H1 (cell line): ENCODE measurements at regions not wholly inside any gene's neighbourhood (a gene's known extent, or its start where the extent isn't known, plus 50 kb on each side); places are given as distances from the start of the nearest gene placed in this dataset.

Experiments used
- CTCF ChIA-PET: fragments of 300-600 bp; sonication (Branson Sonifier 250); formaldehyde crosslinking; loops from one replicate; lab custom pipeline; 2021; ENCODE audit not compliant: partially characterized antibody; lab: Charles Lee
- POLR2A ChIA-PET: fragments of 300-600 bp; sonication (Branson Sonifier 250); formaldehyde crosslinking; loops from one replicate; lab custom pipeline; 2021; ENCODE audit warnings: inconsistent platforms; ENCODE audit not compliant: partially characterized antibody; lab: Charles Lee
- DNase-seq, 2 experiments: peaks; one replicate each; pipeline versions ENCODE4 v3.0.0 to v3.0.0-alpha.2; 2010 to 2022; ENCODE audit warnings: low spot score in 2 of 2, low read depth in 1 of 2, mixed read lengths in 1 of 2
- FAIRE-seq: peaks from 2 replicates; lab custom pipeline; 2011; peaks lifted over from hg19 to GRCh38; lab: Jason Lieb, UNC
- H2AFZ ChIP-seq: 2 replicates; pipeline ENCODE4 v1.8.1; 2012; ENCODE audit warnings: low read length, inconsistent platforms
- H2AK5ac ChIP-seq: 2 replicates; pipeline ENCODE4 v1.6.1; 2013; ENCODE audit warnings: low read depth, low read length
- H2BK120ac ChIP-seq: replicated peaks from 2 replicates; pipeline ENCODE3; 2013; ENCODE audit warnings: low read depth, low read length, inconsistent platforms
- H2BK12ac ChIP-seq: 2 replicates; pipeline ENCODE4 v1.6.1; 2013; ENCODE audit warnings: low read depth, low read length
- H2BK15ac ChIP-seq: 2 replicates; pipeline ENCODE4 v1.6.1; 2013; ENCODE audit warnings: low read length
- H2BK20ac ChIP-seq: 2 replicates; pipeline ENCODE4 v1.6.1; 2013; ENCODE audit warnings: low read length
- H2BK5ac ChIP-seq: 2 replicates; pipeline ENCODE4 v1.6.1; 2013; ENCODE audit warnings: low read depth, low read length
- H3K14ac ChIP-seq: 2 replicates; pipeline ENCODE4 v1.6.1; 2013; ENCODE audit warnings: inconsistent platforms; ENCODE audit not compliant: insufficient read length
- H3K18ac ChIP-seq: 2 replicates; pipeline ENCODE4 v1.6.1; 2013; ENCODE audit warnings: low read length; ENCODE audit errors: extremely low read depth
- H3K23ac ChIP-seq: 2 replicates; pipeline ENCODE4 v1.6.1; 2013; ENCODE audit warnings: inconsistent platforms; ENCODE audit not compliant: insufficient read length
- H3K23me2 ChIP-seq: 2 replicates; pipeline ENCODE4 v1.6.1; 2013; ENCODE audit warnings: low read depth, low read length
- H3K27ac ChIP-seq: 2 replicates; pipeline ENCODE4 v1.6.1; 2011; ENCODE audit warnings: low read depth, low read length, inconsistent platforms
- H3K27me3 ChIP-seq, 4 experiments: replicated peaks in 1 of 4; 1 replicate in 1 of 4; 2 replicates in 3 of 4; pipeline versions ENCODE4 v1.6.1 to v1.8.1; 2011 to 2013; ENCODE audit warnings: low read length in 3 of 4, mild to moderate bottlenecking in 3 of 4, inconsistent platforms in 2 of 4, mixed read lengths in 2 of 4, moderate library complexity in 1 of 4; ENCODE audit not compliant: control insufficient read depth in 3 of 4, insufficient read depth in 3 of 4; ENCODE audit errors: extremely low read depth in 1 of 4
- H3K36me3 ChIP-seq, 4 experiments: 2 replicates each; pipeline versions ENCODE4 v1.6.1 to v1.8.1; 2011 to 2013; ENCODE audit warnings: mild to moderate bottlenecking in 4 of 4, low read length in 3 of 4, moderate library complexity in 2 of 4, control low read depth in 1 of 4, inconsistent platforms in 1 of 4; ENCODE audit not compliant: insufficient read depth in 4 of 4, control insufficient read depth in 2 of 4
- H3K4ac ChIP-seq: replicated peaks from 2 replicates; pipeline ENCODE3; 2013; ENCODE audit warnings: low read length, low read depth, mixed read lengths, inconsistent platforms; ENCODE audit not compliant: insufficient read length
- H3K4me1 ChIP-seq, 4 experiments: replicated peaks in 1 of 4; 1 replicate in 1 of 4; 2 replicates in 3 of 4; pipeline versions ENCODE4 v1.6.1 to v1.8.1; 2011 to 2013; ENCODE audit warnings: low read length in 3 of 4, inconsistent platforms in 2 of 4, mixed read lengths in 1 of 4; ENCODE audit not compliant: insufficient read depth in 4 of 4, control insufficient read depth in 3 of 4
- H3K4me2 ChIP-seq, 2 experiments: 2 replicates each; pipeline versions ENCODE4 v1.6.1 to v1.8.1; 2011 to 2013; ENCODE audit warnings: low read depth in 2 of 2, low read length in 2 of 2, control low read depth in 1 of 2, inconsistent platforms in 1 of 2, mild to moderate bottlenecking in 1 of 2; ENCODE audit not compliant: insufficient read depth in 1 of 2
- H3K4me3 ChIP-seq, 4 experiments: fragments of 200-600, 300-600 bp in 1 of 4; sonication (generic), shearing (Covaris generic), sonication (Bioruptor Twin) in 1 of 4; 2 replicates each; pipeline versions ENCODE4 v1.5.1 to v1.8.1; 2011 to 2016; ENCODE audit warnings: low read length in 4 of 4, low read depth in 3 of 4, control low read depth in 2 of 4, inconsistent platforms in 2 of 4, mild to moderate bottlenecking in 2 of 4, mixed read lengths in 1 of 4, moderate library complexity in 1 of 4; ENCODE audit not compliant: insufficient read depth in 2 of 4; ENCODE audit errors: extremely low read depth in 1 of 4
- H3K56ac ChIP-seq: replicated peaks from 2 replicates; pipeline ENCODE3; 2013; ENCODE audit warnings: low read depth, mild to moderate bottlenecking, mixed read lengths, low read length, inconsistent platforms; ENCODE audit not compliant: insufficient read length
- H3K79me1 ChIP-seq: 2 replicates; pipeline ENCODE4 v1.6.1; 2013; ENCODE audit warnings: low read depth, low read length, control low read depth
- H3K79me2 ChIP-seq, 2 experiments: 2 replicates each; pipeline versions ENCODE4 v1.6.1 to v1.8.1; 2012 to 2013; ENCODE audit warnings: low read length in 2 of 2, mild to moderate bottlenecking in 2 of 2, inconsistent platforms in 1 of 2; ENCODE audit not compliant: insufficient read depth in 2 of 2, control insufficient read depth in 1 of 2
- H3K9ac ChIP-seq, 4 experiments: replicated peaks in 1 of 4; 1 replicate in 1 of 4; 2 replicates in 3 of 4; pipeline versions ENCODE4 v1.6.1 to v1.8.1; 2011 to 2013; ENCODE audit warnings: low read depth in 3 of 4, low read length in 3 of 4, control low read depth in 2 of 4, mild to moderate bottlenecking in 2 of 4, moderate library complexity in 2 of 4, inconsistent platforms in 1 of 4; ENCODE audit errors: extremely low read depth in 1 of 4
- H3K9me3 ChIP-seq, 2 experiments: 2 replicates each; pipeline versions ENCODE4 v1.6.1 to v1.8.1; 2012 to 2013; ENCODE audit warnings: mild to moderate bottlenecking in 2 of 2, moderate library complexity in 2 of 2, control low read depth in 1 of 2, inconsistent platforms in 1 of 2, low read depth in 1 of 2, low read length in 1 of 2, mixed read lengths in 1 of 2; ENCODE audit not compliant: insufficient read depth in 2 of 2
- H4K20me1 ChIP-seq, 2 experiments: replicated peaks in 1 of 2; 2 replicates each; pipeline versions ENCODE3 to v1.8.1; 2011 to 2013; ENCODE audit warnings: inconsistent platforms in 2 of 2, low read length in 2 of 2, mild to moderate bottlenecking in 1 of 2; ENCODE audit not compliant: insufficient read depth in 2 of 2, control insufficient read depth in 1 of 2
- H4K5ac ChIP-seq: 2 replicates; pipeline ENCODE4 v1.6.1; 2013; ENCODE audit warnings: low read length, low read depth, mixed read lengths, inconsistent platforms; ENCODE audit not compliant: insufficient read length
- H4K8ac ChIP-seq: 2 replicates; pipeline ENCODE4 v1.8.0; 2013; ENCODE audit warnings: mild to moderate bottlenecking, moderate library complexity, low read length, inconsistent platforms; ENCODE audit not compliant: insufficient read depth; ENCODE audit errors: extremely low read depth
- H4K91ac ChIP-seq: replicated peaks from 2 replicates; pipeline ENCODE3; 2013; ENCODE audit warnings: low read length, mixed read lengths, inconsistent platforms; ENCODE audit not compliant: insufficient read length
- BACH1 ChIP-seq: IDR thresholded peaks from 2 replicates; pipeline ENCODE4 v1.6.1; 2012; ENCODE audit warnings: low read length, improper control_type of control experiment
- CHD1 ChIP-seq: IDR thresholded peaks from 2 replicates; pipeline ENCODE4 v1.6.1; 2012; ENCODE audit warnings: low read depth, low read length, improper control_type of control experiment
- EGR1 ChIP-seq: IDR thresholded peaks from 2 replicates; pipeline ENCODE4 v1.6.1; 2011; ENCODE audit warnings: low read depth, low read length, borderline replicate concordance
- FOSL1 ChIP-seq: IDR thresholded peaks from 2 replicates; pipeline ENCODE4 v1.6.1; 2011; ENCODE audit warnings: mild to moderate bottlenecking, low read depth, low read length, moderate library complexity; ENCODE audit not compliant: insufficient read depth
- GABPA ChIP-seq: IDR thresholded peaks from 2 replicates; pipeline ENCODE4 v1.6.1; 2011; ENCODE audit warnings: mild to moderate bottlenecking, low read length, moderate library complexity, borderline replicate concordance; ENCODE audit not compliant: insufficient read depth
- HDAC6 ChIP-seq: IDR thresholded peaks from one replicate; pipeline ENCODE4 v1.7.1; 2012; ENCODE audit warnings: low read depth, mild to moderate bottlenecking, inconsistent platforms, low read length, moderate library complexity
- KDM1A ChIP-seq: fragments of 200-600, 300-600 bp; sonication (generic); IDR thresholded peaks from 2 replicates; pipeline ENCODE4 v1.7.1; 2016; ENCODE audit warnings: mild to moderate bottlenecking, low read length, borderline replicate concordance
- KDM4A ChIP-seq: IDR thresholded peaks from one replicate; pipeline ENCODE4 v1.7.1; 2012; ENCODE audit warnings: low read depth, mild to moderate bottlenecking, moderate library complexity, low read length, inconsistent platforms; ENCODE audit not compliant: severe bottlenecking
- RBBP5 ChIP-seq: IDR thresholded peaks from 2 replicates; pipeline ENCODE4 v1.7.1; 2012; ENCODE audit warnings: low read depth, mild to moderate bottlenecking, inconsistent platforms, low read length, moderate library complexity, borderline replicate concordance
- RNF2 ChIP-seq: fragments of 200-900, 300-1000 bp; sonication (generic); IDR thresholded peaks from 2 replicates; pipeline ENCODE4 v1.7.1; 2016; ENCODE audit warnings: borderline replicate concordance, low read depth, mild to moderate bottlenecking, antibody characterized with exemption, low read length; ENCODE audit not compliant: poor library complexity, severe bottlenecking; ENCODE audit errors: missing control alignments
- RXRA ChIP-seq: IDR thresholded peaks from 2 replicates; pipeline ENCODE4 v1.6.1; 2011; ENCODE audit warnings: low read depth, mild to moderate bottlenecking, low read length, moderate library complexity; ENCODE audit not compliant: insufficient read depth
- SAP30 ChIP-seq: fragments of 300-600 bp; sonication (generic); IDR thresholded peaks from 2 replicates; pipeline ENCODE4 v1.7.1; 2012; ENCODE audit warnings: low read length, moderate library complexity, mild to moderate bottlenecking, inconsistent platforms; ENCODE audit not compliant: insufficient read depth, insufficient replicate concordance
- SP4 ChIP-seq: IDR thresholded peaks from 2 replicates; pipeline ENCODE4 v1.6.1; 2012; ENCODE audit warnings: low read length, inconsistent platforms
- TAF7 ChIP-seq: optimal IDR thresholded peaks from 2 replicates; pipeline ENCODE3; 2011; ENCODE audit warnings: low read depth, mild to moderate bottlenecking, inconsistent platforms, low read length, moderate library complexity, borderline replicate concordance
- WGBS, 2 experiments: shearing (Covaris generic) in 1 of 2; methylation state at CpG; one replicate each; pipeline versions ENCODE4 v1.1.6 to v1.1.7; 2013 to 2015; ENCODE audit warnings: low lambda C conversion rate in 2 of 2, mixed read lengths in 2 of 2, inconsistent platforms in 1 of 2, low coverage in 1 of 2, missing lambda C conversion rate in 1 of 2; ENCODE audit not compliant: insufficient replicate concordance in 2 of 2, insufficient coverage in 1 of 2, insufficient read length in 1 of 2; ENCODE audit errors: extremely low coverage in 1 of 2, missing lambda C conversion rate in 1 of 2; 5-methylcytosine and 5-hydroxymethylcytosine counted together
- TF ChIP-seq, protein P1 (sequence below): IDR thresholded peaks from 2 replicates; pipeline ENCODE4 v1.6.1; 2012; ENCODE audit warnings: inconsistent platforms

DNA sequence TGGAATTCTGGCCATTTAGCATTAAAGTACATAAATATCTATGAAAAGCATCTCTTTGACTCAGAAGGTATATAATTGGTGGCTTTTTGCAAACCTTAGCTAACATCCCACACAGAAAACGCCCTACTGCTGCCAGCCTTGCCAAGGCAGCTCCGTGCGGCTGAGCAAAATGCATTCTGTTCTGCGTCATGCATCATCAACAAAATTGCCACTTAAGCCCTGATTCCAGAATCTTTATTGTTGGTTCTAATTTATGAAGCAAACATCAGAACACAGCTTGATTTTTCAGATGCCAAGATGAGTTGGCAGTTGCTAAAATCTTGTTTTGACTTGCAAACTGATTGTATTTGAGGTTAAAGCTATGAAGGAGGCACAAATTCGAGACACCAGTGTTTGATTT, 314.9 kb upstream of the DEPDC1 start:
- ChIA-PET POLR2A (no interaction called here), CTCF (interaction anchor here (1.0 kb wide), 1 partner anchor 27 kb away, joined by 4 read pairs; no protein-coding TSS in a partner anchor)
- H3K36me3 ChIP-seq, result no peaks in the 10 kb centered on the region
- H2BK5ac ChIP-seq, result no peak overlapping the region
- H4K20me1 ChIP-seq, result no peaks in the 10 kb centered on the region
- no peak overlapping the region for H2AFZ ChIP-seq
- H2BK20ac ChIP-seq, result no peak overlapping the region
- H4K8ac ChIP-seq, result no peak overlapping the region
- H4K91ac ChIP-seq, result no peak overlapping the region
- H3K9ac ChIP-seq, result no peak overlapping the region
- H3K4me1 ChIP-seq, result no peaks in the 10 kb centered on the region
- no peak overlapping the region for H2BK15ac ChIP-seq
- 98% methylated on average over 5 of the region's 5 CpGs; no CpG with 5 or more reads in 1 of the 2 experiments for WGBS, 2 experiments
- H3K18ac ChIP-seq, result no peak overlapping the region
- no peak overlapping the region for H2BK120ac ChIP-seq
- DNase-seq (no peak), FAIRE-seq (no peak)
- no peaks in the 10 kb centered on the region for H3K23me2 ChIP-seq
- no peak overlapping the region for H4K5ac ChIP-seq
- H3K79me1 ChIP-seq, result no peaks in the 10 kb centered on the region
- H2AK5ac ChIP-seq, result no peak overlapping the region
- no peak overlapping the region for H2BK12ac ChIP-seq
- no peak overlapping the region for H3K27ac ChIP-seq
- H3K4me3 ChIP-seq, result no peak overlapping the region
- no peaks in the 10 kb centered on the region for H3K9me3 ChIP-seq
- H3K79me2 ChIP-seq, result no peaks in the 10 kb centered on the region
- no peak overlapping the region for H3K4me2 ChIP-seq
- H3K23ac ChIP-seq, result no peak overlapping the region
- no peak overlapping the region for H3K56ac ChIP-seq
- no peak overlapping the region for H3K14ac ChIP-seq
- H3K27me3 ChIP-seq, result no peaks in the 10 kb centered on the region
- no peak overlapping the region for H3K4ac ChIP-seq
- TF ChIP-seq RXRA, result no peak
- TF ChIP-seq SAP30, result no peak
- TF ChIP-seq FOSL1, result no peak
- TF ChIP-seq KDM1A, result no peak
- no peak for TF ChIP-seq EGR1
- TF ChIP-seq CHD1, result no peak
- no peak for TF ChIP-seq RBBP5
- TF ChIP-seq BACH1, result no peak
- no peak for TF ChIP-seq TAF7
- no peak for TF ChIP-seq HDAC6
- TF ChIP-seq KDM4A, result no peak
- no peak for TF ChIP-seq GABPA
- no peak for TF ChIP-seq RNF2
- no peak for TF ChIP-seq SP4
- TF ChIP-seq, protein P1, sequence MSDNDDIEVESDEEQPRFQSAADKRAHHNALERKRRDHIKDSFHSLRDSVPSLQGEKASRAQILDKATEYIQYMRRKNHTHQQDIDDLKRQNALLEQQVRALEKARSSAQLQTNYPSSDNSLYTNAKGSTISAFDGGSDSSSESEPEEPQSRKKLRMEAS, result no peak
